Uterus (tissue), 2 donors: ENCODE measurements at regions not wholly inside any gene's neighbourhood (a gene's known extent, or its start where the extent isn't known, plus 50 kb on each side); places are given as distances from the start of the nearest gene placed in this dataset.
A peak's percentile ranks its signal among the peaks of the same experiment; 100 is the strongest.

ENCODE experiments used
- CTCF ChIP-seq, 4 experiments: fragments of 200-600 bp in 2 of 4; fragments of 450-650 bp in 2 of 4; sonication (generic) in 2 of 4; IDR thresholded peaks; one replicate each; pipeline ENCODE4 v1.5.1; 2016 to 2019; ENCODE audit warnings: antibody characterized with exemption in 4 of 4, mild to moderate bottlenecking in 2 of 4, moderate library complexity in 1 of 4
- POLR2A ChIP-seq, 2 donors: fragments of 450-650 bp; IDR thresholded peaks; one replicate each; pipeline ENCODE4 v1.6.1; 2016; ENCODE audit warnings: antibody characterized with exemption in 2 of 2, mild to moderate bottlenecking in 1 of 2, moderate library complexity in 1 of 2

GRCh38 chr12:124392271-124392666 is 97.4 kb downstream of the RFLNA start:
- peak in 1 of 4 experiments; percentile 15 for TF ChIP-seq CTCF (IDR thresholded peaks at IDR 0.05)
- TF ChIP-seq POLR2A (IDR thresholded peaks at IDR 0.05) = no peak
